NT2/D1 (cell line): ENCODE measurements at regions not wholly inside any gene's neighbourhood (a gene's known extent, or its start where the extent isn't known, plus 50 kb on each side); places are given as distances from the start of the nearest gene placed in this dataset.

Experiments used
- DNase-seq: peaks from one replicate; pipeline ENCODE4 v3.0.0-alpha.2; 2011; ENCODE audit warnings: low read depth, low spot score
- H3K27me3 ChIP-seq: 2 replicates; pipeline ENCODE4 v1.6.0; 2011; ENCODE audit warnings: mild to moderate bottlenecking; ENCODE audit not compliant: insufficient read length, insufficient read depth
- H3K36me3 ChIP-seq: 2 replicates; pipeline ENCODE4 v1.6.1; 2011; ENCODE audit warnings: mild to moderate bottlenecking, low read length, mixed read lengths; ENCODE audit not compliant: insufficient read depth, insufficient read length
- H3K4me1 ChIP-seq: 2 replicates; pipeline ENCODE4 v1.5.1; 2011; ENCODE audit not compliant: insufficient read depth, insufficient read length
- H3K4me3 ChIP-seq: 2 replicates; pipeline ENCODE4 v1.5.1; 2011; ENCODE audit warnings: low read depth; ENCODE audit not compliant: insufficient read length
- H3K9ac ChIP-seq: 2 replicates; pipeline ENCODE4 v1.6.0; 2011; ENCODE audit warnings: low read depth; ENCODE audit not compliant: insufficient read length
- H3K9me3 ChIP-seq: 2 replicates; pipeline ENCODE4 v1.5.1; 2011; ENCODE audit warnings: mild to moderate bottlenecking, low read length; ENCODE audit not compliant: insufficient read depth
- SUZ12 ChIP-seq: IDR thresholded peaks from 2 replicates; pipeline ENCODE4 v1.6.1; 2011; ENCODE audit not compliant: insufficient read length, insufficient read depth; ENCODE audit errors: extremely low read depth
- YY1 ChIP-seq: IDR thresholded peaks from 2 replicates; pipeline ENCODE4 v1.6.1; 2011; ENCODE audit not compliant: insufficient read length, insufficient read depth
- ZNF274 ChIP-seq: IDR thresholded peaks from 2 replicates; pipeline ENCODE4 v1.6.1; 2011; ENCODE audit warnings: mild to moderate bottlenecking, low read depth, low read length

DNA sequence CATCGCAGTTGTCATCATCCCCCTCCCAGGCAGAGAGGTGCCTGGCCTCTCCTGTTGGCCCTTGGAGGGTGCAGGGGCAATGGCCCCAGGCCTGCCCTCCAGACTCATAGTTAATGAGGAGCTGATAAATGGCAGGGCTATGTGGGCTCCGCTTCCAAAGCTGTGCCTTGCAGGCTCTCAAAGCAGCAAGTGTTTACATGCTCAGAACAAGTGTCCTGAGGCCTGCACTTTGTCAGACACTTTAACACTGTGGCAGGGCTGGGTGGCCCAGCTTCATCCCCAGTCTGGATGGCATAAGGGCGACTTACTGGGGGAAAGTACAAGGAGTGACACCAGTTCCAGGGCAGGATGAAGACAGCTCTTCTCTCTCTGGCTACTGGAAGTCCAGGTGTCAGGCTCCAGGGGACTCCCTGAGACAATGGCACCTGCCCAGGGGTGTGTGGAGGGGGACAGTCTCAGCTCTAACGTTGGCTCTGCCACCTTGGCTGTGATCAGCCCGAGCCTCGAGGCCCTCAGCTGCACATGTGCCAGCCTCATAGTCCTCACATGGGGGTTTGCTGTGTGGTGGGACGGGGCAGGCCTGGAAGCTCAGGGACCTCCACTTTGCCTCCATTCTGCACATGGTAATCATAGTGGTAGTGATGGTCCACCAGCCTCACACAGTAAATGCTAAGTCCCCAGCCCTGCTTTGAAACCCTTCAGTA, 153.4 kb downstream of the BARX1 start:
- no peak for DNase-seq
- no peaks in the 10 kb centered on the region for H3K4me1 ChIP-seq
- TF ChIP-seq YY1 (no peak), SUZ12 (no peak), ZNF274 (no peak)
- H3K9me3 ChIP-seq: no peaks in the 10 kb centered on the region
- H3K9ac ChIP-seq: no peak overlapping the region
- H3K27me3 ChIP-seq: no peaks in the 10 kb centered on the region
- no peaks in the 10 kb centered on the region for H3K36me3 ChIP-seq
- no peak overlapping the region for H3K4me3 ChIP-seq

DNA sequence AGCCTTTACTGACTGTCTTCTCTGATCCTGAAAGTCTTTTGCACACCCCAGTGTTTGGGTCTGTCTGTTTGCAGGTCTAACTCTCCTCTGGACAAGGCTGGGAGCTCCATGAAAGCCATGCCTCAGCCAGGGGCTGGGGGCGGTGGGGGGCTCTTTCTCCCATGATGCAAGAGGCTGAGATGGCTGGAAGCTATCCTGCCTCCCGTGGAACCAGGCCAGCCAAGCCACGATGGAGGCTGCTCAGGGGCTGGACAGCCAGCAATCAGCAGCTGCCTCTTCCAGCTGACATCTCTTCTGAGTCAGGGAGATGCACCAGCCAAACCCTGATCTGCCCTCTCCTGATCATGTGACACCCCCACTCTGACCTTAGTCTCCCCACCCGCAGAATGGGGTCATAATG, 154.0 kb downstream of the BARX1 start:
- Histone ChIP-seq H3K4me3 (no peak overlapping the region), H3K9ac (no peak overlapping the region), H3K4me1 (no peaks in the 10 kb centered on the region), H3K36me3 (no peaks in the 10 kb centered on the region), H3K27me3 (no peaks in the 10 kb centered on the region), H3K9me3 (no peaks in the 10 kb centered on the region)
- no peak for DNase-seq
- TF ChIP-seq ZNF274: no peak
- no peak for TF ChIP-seq SUZ12
- TF ChIP-seq YY1: no peak

- Histone ChIP-seq H3K4me1 (no peaks in the 10 kb centered on the region), H3K27me3 (no peaks in the 10 kb centered on the region), H3K4me3 (no peak overlapping the region), H3K9ac (no peak overlapping the region), H3K36me3 (no peaks in the 10 kb centered on the region), H3K9me3 (no peaks in the 10 kb centered on the region)
- TF ChIP-seq YY1: no peak
- no peak for TF ChIP-seq SUZ12
- no peak for TF ChIP-seq ZNF274
- DNase-seq: no peak
Observed at GRCh38 chr9:93792358-93792757, 162.8 kb downstream of the BARX1 start.

DNA sequence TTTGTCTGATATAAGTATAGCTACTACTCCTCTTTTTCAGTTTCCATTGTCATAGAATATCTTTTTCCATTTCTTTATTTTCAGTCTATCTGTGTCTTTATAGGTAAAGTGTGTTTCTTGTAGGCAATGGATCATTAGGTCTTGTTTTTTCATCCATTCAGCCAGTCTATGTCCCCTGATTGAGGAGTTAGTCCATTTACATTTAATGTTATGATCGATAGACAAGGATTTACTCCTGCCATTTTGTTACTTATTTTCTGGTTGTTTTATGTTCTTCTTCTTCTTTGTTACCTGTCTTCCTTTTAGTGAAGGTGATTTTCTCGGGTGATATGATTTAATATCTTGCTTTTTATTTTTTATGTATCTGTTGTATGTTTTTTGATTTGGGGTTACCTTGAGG, 169.0 kb downstream of the BARX1 start:
- no peaks in the 10 kb centered on the region for H3K9me3 ChIP-seq
- DNase-seq: no peak
- H3K36me3 ChIP-seq: no peaks in the 10 kb centered on the region
- H3K4me3 ChIP-seq: no peak overlapping the region
- H3K9ac ChIP-seq: no peak overlapping the region
- no peaks in the 10 kb centered on the region for H3K4me1 ChIP-seq
- no peaks in the 10 kb centered on the region for H3K27me3 ChIP-seq
- TF ChIP-seq SUZ12 (no peak), ZNF274 (no peak), YY1 (no peak)

DNA sequence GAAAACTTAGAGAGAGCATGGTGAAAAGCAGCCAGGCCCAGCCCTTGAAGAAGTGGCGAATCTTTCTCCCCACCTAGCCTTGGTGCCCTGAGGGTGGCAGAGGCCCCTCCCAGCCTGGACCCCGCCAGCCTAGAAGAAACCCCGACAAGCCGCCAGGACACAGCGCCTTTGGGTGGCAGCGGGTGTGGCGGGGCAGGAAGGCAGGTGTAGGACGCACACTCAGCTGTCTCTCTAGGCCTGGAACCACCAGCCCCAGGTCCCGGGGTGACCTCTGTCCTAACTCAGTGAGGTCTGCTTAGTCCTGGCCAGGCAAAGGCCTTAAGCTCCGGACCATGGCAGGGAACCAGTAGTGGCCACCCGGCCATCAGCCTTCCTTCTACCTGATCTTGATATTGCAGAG, 178.3 kb downstream of the BARX1 start:
- no peak for DNase-seq
- no peak overlapping the region for H3K9ac ChIP-seq
- TF ChIP-seq YY1 (no peak), ZNF274 (no peak), SUZ12 (no peak)
- H3K36me3 ChIP-seq: no peaks in the 10 kb centered on the region
- H3K27me3 ChIP-seq: no peaks in the 10 kb centered on the region
- H3K4me3 ChIP-seq: no peak overlapping the region
- no peaks in the 10 kb centered on the region for H3K4me1 ChIP-seq
- H3K9me3 ChIP-seq: no peaks in the 10 kb centered on the region

- H3K4me1 ChIP-seq: no peaks in the 10 kb centered on the region
- TF ChIP-seq YY1 (no peak), ZNF274 (no peak)
- no peak for DNase-seq
- H3K4me3 ChIP-seq: no peak overlapping the region
- H3K9ac ChIP-seq: no peak overlapping the region
- H3K36me3 ChIP-seq: no peaks in the 10 kb centered on the region
- no peaks in the 10 kb centered on the region for H3K27me3 ChIP-seq
- H3K9me3 ChIP-seq: no peaks in the 10 kb centered on the region
Observed at GRCh38 chr9:93776256-93776655, 178.9 kb downstream of the BARX1 start.

DNA sequence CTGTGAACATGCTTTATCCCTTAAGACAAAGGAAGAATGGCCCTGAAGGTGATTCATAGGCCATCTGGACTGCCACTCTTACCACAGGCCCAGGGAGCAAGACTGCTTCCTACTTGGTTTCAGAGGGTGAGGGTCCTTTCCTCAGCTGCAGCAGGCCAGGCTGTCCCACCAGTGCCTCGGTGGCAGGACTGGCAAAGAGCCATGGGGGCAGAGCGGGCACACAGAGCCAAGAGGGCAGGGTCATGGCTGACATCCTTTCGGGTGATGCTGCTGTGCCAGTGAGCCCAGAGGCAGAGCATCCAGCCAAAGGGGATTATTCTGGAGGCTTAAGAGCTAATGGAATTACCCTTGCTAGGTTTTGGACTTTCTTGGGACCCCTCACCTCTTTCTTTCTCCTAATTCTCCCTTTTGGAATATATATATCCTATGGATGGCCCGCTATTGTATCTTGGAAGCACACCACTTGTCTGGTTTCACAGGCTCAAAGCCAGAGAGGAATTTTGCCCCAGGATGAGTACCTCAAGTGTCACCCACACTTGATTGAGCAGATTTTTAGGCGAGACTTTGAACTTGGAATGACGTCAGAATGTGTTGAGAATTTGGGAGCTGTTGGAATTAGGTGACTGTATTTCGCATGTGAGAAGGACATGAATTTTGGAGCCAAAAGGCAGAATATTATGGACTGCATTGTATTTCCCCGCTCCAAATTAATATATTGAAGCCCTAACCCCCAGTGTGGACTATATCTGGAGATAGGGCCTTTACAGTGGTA, 180.6 kb downstream of the BARX1 start:
- no peak overlapping the region for H3K4me3 ChIP-seq
- no peak for DNase-seq
- no peaks in the 10 kb centered on the region for H3K4me1 ChIP-seq
- no peaks in the 10 kb centered on the region for H3K27me3 ChIP-seq
- TF ChIP-seq ZNF274 (no peak), YY1 (no peak), SUZ12 (no peak)
- H3K9ac ChIP-seq: no peak overlapping the region
- H3K9me3 ChIP-seq: no peaks in the 10 kb centered on the region
- no peaks in the 10 kb centered on the region for H3K36me3 ChIP-seq
